HS-27A (cell line): ENCODE measurements at regions not wholly inside any gene's neighbourhood (a gene's known extent, or its start where the extent isn't known, plus 50 kb on each side); places are given as distances from the start of the nearest gene placed in this dataset.

ENCODE experiments used
- DNase-seq: peaks from one replicate; pipeline ENCODE4 v3.0.0-alpha.2; 2012; ENCODE audit warnings: low read depth, missing footprints

GRCh38 chr2:239778861-239779558 lies 246.1 kb downstream of the NDUFA10 start:
- DNase-seq, result no peak

- no peak for DNase-seq
Measured at GRCh38 chr2:239778042-239778851, 246.9 kb downstream of the NDUFA10 start.

- DNase-seq, result no peak
Measured at GRCh38 chr2:239777219-239777618, 247.9 kb downstream of the NDUFA10 start.

- DNase-seq, result no peak
Measured at GRCh38 chr2:239776436-239777005, 248.6 kb downstream of the NDUFA10 start.

GRCh38 chr2:239775623-239776435 lies 249.3 kb downstream of the NDUFA10 start:
- no peak for DNase-seq

- DNase-seq, result no peak
Measured at GRCh38 chr2:239774933-239775622, 250.1 kb downstream of the NDUFA10 start.

- DNase-seq, result no peak
Measured at GRCh38 chr2:239774142-239774462, 251.0 kb downstream of the NDUFA10 start.

GRCh38 chr2:239773228-239774141 lies 251.7 kb downstream of the NDUFA10 start:
- no peak for DNase-seq

- DNase-seq, result no peak
Measured at GRCh38 chr2:239772721-239773120, 252.4 kb downstream of the NDUFA10 start.

- DNase-seq, result no peak
Measured at GRCh38 chr2:239770246-239770639, 254.9 kb downstream of the NDUFA10 start.

GRCh38 chr2:239769554-239770245 lies 255.4 kb downstream of the NDUFA10 start:
- no peak for DNase-seq

- no peak for DNase-seq
Measured at GRCh38 chr2:239768907-239769553, 256.1 kb downstream of the NDUFA10 start.

- no peak for DNase-seq
Measured at GRCh38 chr2:239768031-239768790, 256.9 kb downstream of the NDUFA10 start.

- DNase-seq, result no peak
Measured at GRCh38 chr2:239767021-239767905, 257.9 kb downstream of the NDUFA10 start.

GRCh38 chr2:239765911-239766310 lies 259.2 kb downstream of the NDUFA10 start:
- DNase-seq, result no peak

GRCh38 chr2:239765076-239765845 lies 259.9 kb downstream of the NDUFA10 start:
- no peak for DNase-seq
